H1 (cell line): ENCODE measurements at regions not wholly inside any gene's neighbourhood (a gene's known extent, or its start where the extent isn't known, plus 50 kb on each side); places are given as distances from the start of the nearest gene placed in this dataset.

Experiments
- ATF3 ChIP-seq: IDR thresholded peaks from 2 replicates; pipeline ENCODE4 v1.6.1; 2011; ENCODE audit warnings: low read depth, mild to moderate bottlenecking, low read length; ENCODE audit not compliant: insufficient read depth
- GABPA ChIP-seq: IDR thresholded peaks from 2 replicates; pipeline ENCODE4 v1.6.1; 2011; ENCODE audit warnings: mild to moderate bottlenecking, low read length, moderate library complexity, borderline replicate concordance; ENCODE audit not compliant: insufficient read depth
- JUN ChIP-seq: IDR thresholded peaks from 2 replicates; pipeline ENCODE4 v1.6.1; 2011; ENCODE audit warnings: low read depth, mild to moderate bottlenecking, improper control_type of control experiment, low read length
- MAFK ChIP-seq: IDR thresholded peaks from 2 replicates; pipeline ENCODE4 v1.6.1; 2012; ENCODE audit warnings: low read depth, mild to moderate bottlenecking, improper control_type of control experiment, low read length
- POLR2AphosphoS5 ChIP-seq: IDR thresholded peaks from 2 replicates; pipeline ENCODE4 v1.6.1; 2011; ENCODE audit warnings: low read depth, low read length
- RXRA ChIP-seq: IDR thresholded peaks from 2 replicates; pipeline ENCODE4 v1.6.1; 2011; ENCODE audit warnings: low read depth, mild to moderate bottlenecking, low read length, moderate library complexity; ENCODE audit not compliant: insufficient read depth
- TAF1 ChIP-seq: IDR thresholded peaks from 2 replicates; pipeline ENCODE4 v1.6.1; 2011; ENCODE audit warnings: mild to moderate bottlenecking, low read depth, low read length
- TF ChIP-seq, protein P1 (sequence below), 3 experiments: IDR thresholded peaks; 1 replicate in 2 of 3; 2 replicates in 1 of 3; pipeline versions ENCODE4 v1.5.1 to v1.6.1; 2011; ENCODE audit warnings: low read length in 3 of 3, mild to moderate bottlenecking in 3 of 3, inconsistent platforms in 2 of 3, low read depth in 1 of 3, moderate library complexity in 1 of 3; ENCODE audit not compliant: insufficient read depth in 1 of 3; ENCODE audit errors: control extremely low read depth in 1 of 3

DNA sequence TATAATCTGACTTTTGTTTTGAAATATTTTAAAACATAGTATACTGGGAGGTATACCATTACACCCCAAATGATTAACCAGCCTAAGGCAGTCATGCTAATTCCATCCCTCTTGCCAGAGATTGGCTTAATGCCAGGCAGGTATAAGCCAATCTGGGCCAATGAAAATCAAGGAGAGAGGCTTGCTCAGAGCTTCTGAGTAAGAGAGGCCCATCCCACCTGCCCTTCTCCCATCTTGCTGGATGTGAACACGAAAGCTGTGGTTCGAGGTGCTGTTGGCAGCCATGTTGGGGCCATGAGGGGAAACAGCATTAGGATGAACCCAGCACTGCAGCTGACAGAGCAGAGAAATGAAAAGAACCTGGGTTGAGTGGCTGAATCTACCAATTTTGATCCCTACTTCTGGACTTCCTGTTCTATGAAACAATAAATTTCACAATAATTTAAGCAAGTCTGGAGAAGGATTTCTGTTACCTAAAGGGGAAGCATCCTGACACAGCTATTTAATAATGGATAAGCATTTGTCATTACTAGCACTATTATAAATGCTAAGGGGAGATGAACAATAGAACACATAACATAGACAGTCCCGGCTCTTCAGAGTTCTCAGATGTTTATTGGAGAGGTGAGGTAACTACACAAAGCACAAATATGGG lies 152.3 kb downstream of the CDC5L start:
- TF ChIP-seq, protein P1, sequence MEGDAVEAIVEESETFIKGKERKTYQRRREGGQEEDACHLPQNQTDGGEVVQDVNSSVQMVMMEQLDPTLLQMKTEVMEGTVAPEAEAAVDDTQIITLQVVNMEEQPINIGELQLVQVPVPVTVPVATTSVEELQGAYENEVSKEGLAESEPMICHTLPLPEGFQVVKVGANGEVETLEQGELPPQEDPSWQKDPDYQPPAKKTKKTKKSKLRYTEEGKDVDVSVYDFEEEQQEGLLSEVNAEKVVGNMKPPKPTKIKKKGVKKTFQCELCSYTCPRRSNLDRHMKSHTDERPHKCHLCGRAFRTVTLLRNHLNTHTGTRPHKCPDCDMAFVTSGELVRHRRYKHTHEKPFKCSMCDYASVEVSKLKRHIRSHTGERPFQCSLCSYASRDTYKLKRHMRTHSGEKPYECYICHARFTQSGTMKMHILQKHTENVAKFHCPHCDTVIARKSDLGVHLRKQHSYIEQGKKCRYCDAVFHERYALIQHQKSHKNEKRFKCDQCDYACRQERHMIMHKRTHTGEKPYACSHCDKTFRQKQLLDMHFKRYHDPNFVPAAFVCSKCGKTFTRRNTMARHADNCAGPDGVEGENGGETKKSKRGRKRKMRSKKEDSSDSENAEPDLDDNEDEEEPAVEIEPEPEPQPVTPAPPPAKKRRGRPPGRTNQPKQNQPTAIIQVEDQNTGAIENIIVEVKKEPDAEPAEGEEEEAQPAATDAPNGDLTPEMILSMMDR (IDR thresholded peaks at IDR 0.05; ENCODE audit: control extremely low read depth in 1 of 3, insufficient read depth in 1 of 3, low read depth in 1 of 3, low read length in 3 of 3): no peak
- TF ChIP-seq MAFK (no peak), RXRA (no peak), GABPA (no peak), POLR2AphosphoS5 (no peak), TAF1 (no peak), ATF3 (no peak), JUN (no peak)
